Hepatocyte (in vitro differentiated cells): ENCODE measurements at regions not wholly inside any gene's neighbourhood (a gene's known extent, or its start where the extent isn't known, plus 50 kb on each side); places are given as distances from the start of the nearest gene placed in this dataset.

Source experiments
- EZH2 ChIP-seq: fragments of 200-600 bp; sonication (generic); IDR thresholded peaks from 2 replicates; pipeline ENCODE4 v1.6.1; 2016; ENCODE audit warnings: antibody characterized with exemption, mild to moderate bottlenecking, borderline replicate concordance
- EZH2phosphoT487 ChIP-seq: fragments of 200-600 bp; sonication (generic); IDR thresholded peaks from one replicate; pipeline ENCODE4 v1.6.1; 2018; ENCODE audit warnings: antibody characterized with exemption, mild to moderate bottlenecking, low read depth, moderate library complexity; ENCODE audit not compliant: unreplicated experiment, severe bottlenecking
- TF ChIP-seq, protein P1 (sequence below): fragments of 200-600 bp; sonication (generic); IDR thresholded peaks from 2 replicates; pipeline ENCODE4 v1.5.1; 2016; ENCODE audit warnings: antibody characterized with exemption, mild to moderate bottlenecking; ENCODE audit not compliant: poor library complexity

DNA sequence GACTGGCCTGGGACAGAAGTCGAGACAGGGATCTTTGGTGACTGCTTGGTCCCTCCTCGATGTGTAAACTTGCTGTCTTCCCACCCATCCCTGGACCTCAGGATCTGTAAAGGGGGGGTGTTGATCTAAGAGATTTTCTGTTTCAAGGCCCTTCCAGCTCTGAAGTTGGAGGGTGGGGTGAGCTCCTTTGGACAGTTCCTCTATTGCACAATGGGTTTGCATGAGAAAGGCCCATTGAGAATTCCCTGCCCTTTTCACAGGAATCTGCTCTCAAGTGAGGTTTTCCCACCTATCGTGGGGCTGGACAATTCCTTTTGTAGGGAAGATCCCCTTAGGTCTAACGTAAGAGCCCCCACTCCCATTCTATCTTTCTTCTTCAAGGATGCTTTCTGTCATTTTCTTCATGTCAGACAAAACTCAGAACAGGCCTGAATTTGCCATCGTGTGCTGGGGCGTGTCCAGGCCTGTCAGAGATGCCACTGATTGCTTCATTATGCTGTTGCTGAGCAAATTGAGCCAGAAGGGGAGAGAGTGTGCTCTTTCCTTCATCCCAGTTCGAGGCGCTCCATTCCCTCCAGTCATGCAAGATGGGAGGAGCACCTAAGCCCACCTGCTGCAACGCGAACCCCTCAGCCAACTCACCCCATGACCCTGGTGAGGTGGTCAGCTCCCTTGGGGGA lies 149.9 kb upstream of the IGSF21 start:
- TF ChIP-seq, protein P1, sequence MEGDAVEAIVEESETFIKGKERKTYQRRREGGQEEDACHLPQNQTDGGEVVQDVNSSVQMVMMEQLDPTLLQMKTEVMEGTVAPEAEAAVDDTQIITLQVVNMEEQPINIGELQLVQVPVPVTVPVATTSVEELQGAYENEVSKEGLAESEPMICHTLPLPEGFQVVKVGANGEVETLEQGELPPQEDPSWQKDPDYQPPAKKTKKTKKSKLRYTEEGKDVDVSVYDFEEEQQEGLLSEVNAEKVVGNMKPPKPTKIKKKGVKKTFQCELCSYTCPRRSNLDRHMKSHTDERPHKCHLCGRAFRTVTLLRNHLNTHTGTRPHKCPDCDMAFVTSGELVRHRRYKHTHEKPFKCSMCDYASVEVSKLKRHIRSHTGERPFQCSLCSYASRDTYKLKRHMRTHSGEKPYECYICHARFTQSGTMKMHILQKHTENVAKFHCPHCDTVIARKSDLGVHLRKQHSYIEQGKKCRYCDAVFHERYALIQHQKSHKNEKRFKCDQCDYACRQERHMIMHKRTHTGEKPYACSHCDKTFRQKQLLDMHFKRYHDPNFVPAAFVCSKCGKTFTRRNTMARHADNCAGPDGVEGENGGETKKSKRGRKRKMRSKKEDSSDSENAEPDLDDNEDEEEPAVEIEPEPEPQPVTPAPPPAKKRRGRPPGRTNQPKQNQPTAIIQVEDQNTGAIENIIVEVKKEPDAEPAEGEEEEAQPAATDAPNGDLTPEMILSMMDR, result no peak
- TF ChIP-seq EZH2 (no peak), EZH2phosphoT487 (no peak)
